NT2/D1 (cell line): ENCODE measurements at regions not wholly inside any gene's neighbourhood (a gene's known extent, or its start where the extent isn't known, plus 50 kb on each side); places are given as distances from the start of the nearest gene placed in this dataset.

Experiments used
- DNase-seq: peaks from one replicate; pipeline ENCODE4 v3.0.0-alpha.2; 2011; ENCODE audit warnings: low read depth, low spot score
- H3K27me3 ChIP-seq: 2 replicates; pipeline ENCODE4 v1.6.0; 2011; ENCODE audit warnings: mild to moderate bottlenecking; ENCODE audit not compliant: insufficient read length, insufficient read depth
- H3K36me3 ChIP-seq: 2 replicates; pipeline ENCODE4 v1.6.1; 2011; ENCODE audit warnings: mild to moderate bottlenecking, low read length, mixed read lengths; ENCODE audit not compliant: insufficient read depth, insufficient read length
- H3K4me1 ChIP-seq: 2 replicates; pipeline ENCODE4 v1.5.1; 2011; ENCODE audit not compliant: insufficient read depth, insufficient read length
- H3K4me3 ChIP-seq: 2 replicates; pipeline ENCODE4 v1.5.1; 2011; ENCODE audit warnings: low read depth; ENCODE audit not compliant: insufficient read length
- H3K9ac ChIP-seq: 2 replicates; pipeline ENCODE4 v1.6.0; 2011; ENCODE audit warnings: low read depth; ENCODE audit not compliant: insufficient read length
- H3K9me3 ChIP-seq: 2 replicates; pipeline ENCODE4 v1.5.1; 2011; ENCODE audit warnings: mild to moderate bottlenecking, low read length; ENCODE audit not compliant: insufficient read depth
- SUZ12 ChIP-seq: IDR thresholded peaks from 2 replicates; pipeline ENCODE4 v1.6.1; 2011; ENCODE audit not compliant: insufficient read length, insufficient read depth; ENCODE audit errors: extremely low read depth
- YY1 ChIP-seq: IDR thresholded peaks from 2 replicates; pipeline ENCODE4 v1.6.1; 2011; ENCODE audit not compliant: insufficient read length, insufficient read depth
- ZNF274 ChIP-seq: IDR thresholded peaks from 2 replicates; pipeline ENCODE4 v1.6.1; 2011; ENCODE audit warnings: mild to moderate bottlenecking, low read depth, low read length

- Histone ChIP-seq H3K4me1 (no peaks in the 10 kb centered on the region), H3K9ac (no peak overlapping the region), H3K36me3 (no peaks in the 10 kb centered on the region), H3K27me3 (no peaks in the 10 kb centered on the region), H3K9me3 (no peaks in the 10 kb centered on the region), H3K4me3 (no peak overlapping the region)
- TF ChIP-seq ZNF274 (no peak), YY1 (no peak), SUZ12 (no peak)
- DNase-seq, result no peak
Observed at GRCh38 chr13:111614613-111615012, 294.2 kb downstream of the TEX29 start.

- TF ChIP-seq SUZ12 (no peak), YY1 (no peak), ZNF274 (no peak)
- H3K4me1 ChIP-seq, result no peaks in the 10 kb centered on the region
Observed at GRCh38 chr13:111616203-111616602, 295.8 kb downstream of the TEX29 start.

GRCh38 chr13:111620166-111620565, 299.7 kb downstream of the TEX29 start:
- no peaks in the 10 kb centered on the region for H3K9me3 ChIP-seq
- H3K9ac ChIP-seq, result no peak overlapping the region
- no peak for DNase-seq
- H3K4me3 ChIP-seq, result no peak overlapping the region
- H3K4me1 ChIP-seq, result peaks cover 4% of the 10 kb centered on the region
- no peaks in the 10 kb centered on the region for H3K27me3 ChIP-seq
- TF ChIP-seq ZNF274 (no peak), YY1 (no peak), SUZ12 (no peak)
- H3K36me3 ChIP-seq, result no peaks in the 10 kb centered on the region

More at GRCh38 chr13:111616203-111616602, 295.8 kb downstream of the TEX29 start:
- H3K9ac ChIP-seq, result no peak overlapping the region
- no peak overlapping the region for H3K4me3 ChIP-seq
- H3K27me3 ChIP-seq, result no peaks in the 10 kb centered on the region
- no peaks in the 10 kb centered on the region for H3K9me3 ChIP-seq
- no peaks in the 10 kb centered on the region for H3K36me3 ChIP-seq
- DNase-seq, result no peak

- H3K4me1 ChIP-seq, result peaks cover 4% of the 10 kb centered on the region
- H3K36me3 ChIP-seq, result no peaks in the 10 kb centered on the region
- TF ChIP-seq YY1 (no peak), ZNF274 (no peak), SUZ12 (no peak)
- H3K9ac ChIP-seq, result no peak overlapping the region
- DNase-seq, result no peak
- H3K4me3 ChIP-seq, result no peak overlapping the region
- H3K27me3 ChIP-seq, result no peaks in the 10 kb centered on the region
- no peaks in the 10 kb centered on the region for H3K9me3 ChIP-seq
Observed at GRCh38 chr13:111620586-111620985, 300.1 kb downstream of the TEX29 start.

- Histone ChIP-seq H3K9ac (no peak overlapping the region), H3K27me3 (no peaks in the 10 kb centered on the region), H3K4me3 (no peak overlapping the region), H3K9me3 (no peaks in the 10 kb centered on the region), H3K4me1 (peaks cover 4% of the 10 kb centered on the region), H3K36me3 (no peaks in the 10 kb centered on the region)
- TF ChIP-seq YY1 (no peak), SUZ12 (no peak), ZNF274 (no peak)
- DNase-seq, result no peak
Observed at GRCh38 chr13:111621164-111621563, 300.7 kb downstream of the TEX29 start.

- no peaks in the 10 kb centered on the region for H3K27me3 ChIP-seq
- no peak for DNase-seq
Observed at GRCh38 chr13:111622051-111622531, 301.6 kb downstream of the TEX29 start.

GRCh38 chr13:111623208-111623607, 302.8 kb downstream of the TEX29 start:
- Histone ChIP-seq H3K9me3 (no peaks in the 10 kb centered on the region), H3K27me3 (no peaks in the 10 kb centered on the region), H3K9ac (no peak overlapping the region), H3K4me1 (peaks cover 4% of the 10 kb centered on the region), H3K36me3 (no peaks in the 10 kb centered on the region), H3K4me3 (no peak overlapping the region)
- no peak for DNase-seq
- TF ChIP-seq YY1 (no peak), SUZ12 (no peak), ZNF274 (no peak)

More at GRCh38 chr13:111622051-111622531, 301.6 kb downstream of the TEX29 start:
- Histone ChIP-seq H3K4me3 (no peak overlapping the region), H3K9ac (no peak overlapping the region), H3K4me1 (peaks cover 4% of the 10 kb centered on the region), H3K36me3 (no peaks in the 10 kb centered on the region), H3K9me3 (no peaks in the 10 kb centered on the region)
- TF ChIP-seq YY1 (no peak), ZNF274 (no peak), SUZ12 (no peak)
